Stimulated activated CD8-positive, alpha-beta memory T cell treated with anti-CD3 and anti-CD28 coated beads, Interleukin-15, amount 100 ng/mL, for 4 hours (primary cell): ENCODE measurements at regions not wholly inside any gene's neighbourhood (a gene's known extent, or its start where the extent isn't known, plus 50 kb on each side); places are given as distances from the start of the nearest gene placed in this dataset.

ENCODE experiments used
- DNase-seq, 2 donors: peaks; one replicate each; pipeline ENCODE4 v3.0.0-alpha.2; 2020; ENCODE audit warnings: low read depth in 2 of 2

DNA sequence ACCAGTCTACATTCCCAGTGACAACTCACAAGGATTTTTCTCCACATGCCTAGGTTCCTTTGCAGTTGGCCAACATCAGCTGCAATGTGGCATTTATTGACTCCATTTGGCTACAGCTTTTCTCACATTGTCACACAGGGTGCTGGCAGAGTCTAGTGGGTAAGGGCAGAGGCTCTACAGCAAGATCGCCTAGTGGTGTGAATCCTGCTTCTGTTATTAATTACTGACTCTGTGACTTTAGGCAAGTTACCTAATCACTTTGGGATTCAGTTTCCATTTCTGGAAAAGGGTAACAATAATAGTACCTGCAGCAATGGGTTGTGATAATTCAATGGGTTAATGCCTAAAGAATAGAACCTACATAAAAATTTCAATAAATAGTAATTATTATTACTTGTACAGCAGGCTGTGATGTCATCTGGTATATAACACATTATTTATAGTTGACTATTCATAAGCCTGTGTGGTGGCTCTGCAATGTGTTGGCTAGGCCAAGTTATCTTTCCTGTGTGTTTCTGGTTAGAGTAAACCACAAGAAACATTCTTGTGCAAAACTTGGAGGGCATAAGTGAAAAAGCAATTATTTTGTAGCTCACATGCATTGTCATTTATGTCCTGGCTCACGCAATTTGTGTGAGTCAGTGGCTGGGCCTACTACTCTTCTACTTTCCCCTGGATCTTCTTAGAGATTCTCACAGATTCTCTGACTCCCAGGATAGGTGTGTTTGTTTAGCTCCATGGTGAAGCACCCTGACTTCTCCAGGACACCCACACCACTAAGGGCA lies 59.5 kb downstream of the PTGS2 start:
- no peak for DNase-seq

DNA sequence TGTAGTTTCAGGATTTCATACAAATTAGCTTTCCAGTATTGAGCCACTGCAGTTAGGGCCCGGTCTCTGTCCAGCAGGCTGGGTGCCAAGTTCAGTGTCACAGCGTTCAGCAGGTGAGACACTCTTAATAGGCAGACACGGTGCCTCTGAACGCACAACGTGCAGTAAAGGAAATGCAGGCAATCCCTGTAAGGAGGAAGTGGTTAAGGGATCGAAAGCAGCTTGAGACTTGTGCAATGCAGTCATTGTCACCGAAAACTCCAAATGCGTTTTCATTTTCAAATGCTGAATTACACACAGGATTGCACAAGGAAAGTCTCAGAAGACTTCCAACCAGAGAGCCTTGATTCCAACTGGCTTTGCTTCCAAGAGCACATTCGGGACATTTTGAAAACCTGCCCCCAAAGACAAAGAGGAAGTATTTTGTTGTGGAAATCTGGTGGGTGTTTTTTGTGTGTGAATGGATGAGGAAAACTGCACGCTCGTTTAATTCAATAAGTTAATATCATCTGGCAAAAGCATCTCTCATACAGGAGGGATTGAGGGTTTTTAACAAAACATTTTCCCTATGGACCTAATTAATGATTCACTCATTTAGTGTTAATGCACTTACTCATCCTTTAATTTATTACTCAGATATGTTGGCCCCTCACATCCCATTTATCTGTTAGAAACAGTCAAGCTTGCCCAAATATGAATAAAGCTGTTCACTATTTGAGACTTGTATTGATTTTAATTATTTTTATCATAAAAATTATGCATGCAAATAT lies 61.6 kb downstream of the PTGS2 start:
- peak in 1 of 2 donors; percentile 5 for DNase-seq

DNA sequence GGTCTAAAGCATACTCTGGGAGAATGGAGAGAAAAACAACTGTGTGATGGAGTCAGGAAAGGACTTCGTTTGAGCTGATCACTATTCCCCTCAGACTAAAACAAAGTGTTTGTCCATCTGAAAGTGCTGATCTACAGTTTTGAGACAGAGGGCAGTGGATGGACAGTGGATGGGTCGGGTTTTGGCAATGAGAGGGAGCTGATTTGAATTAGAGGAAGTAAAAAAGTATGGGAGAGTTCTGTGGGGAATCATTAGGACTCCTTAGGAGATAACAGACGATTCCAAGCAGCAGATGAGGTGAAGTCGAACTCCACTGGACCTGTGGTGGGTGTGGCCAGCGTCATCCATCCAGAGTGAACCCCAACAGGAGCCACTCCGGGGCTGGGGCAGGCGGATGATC lies 62.3 kb downstream of the PTGS2 start:
- DNase-seq, result no peak

DNA sequence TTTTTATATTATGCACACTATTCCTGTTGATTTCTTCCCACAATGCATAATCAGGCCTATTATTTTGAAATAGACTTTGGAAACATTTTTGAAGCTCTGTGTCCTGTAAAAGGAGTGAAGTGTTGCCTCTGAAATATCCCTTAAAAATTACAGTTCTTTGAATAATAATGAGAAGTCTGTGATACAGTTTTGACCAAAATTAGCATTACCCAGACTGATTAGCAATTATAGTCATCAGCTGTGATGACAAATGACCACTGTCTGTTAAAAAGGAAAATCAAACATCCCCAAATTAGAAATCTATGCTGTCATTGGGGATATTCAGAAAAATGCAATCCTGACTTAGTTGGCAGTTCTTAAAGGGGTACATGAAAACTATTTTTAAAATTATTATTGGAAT lies 63.7 kb downstream of the PTGS2 start:
- DNase-seq, result no peak

DNA sequence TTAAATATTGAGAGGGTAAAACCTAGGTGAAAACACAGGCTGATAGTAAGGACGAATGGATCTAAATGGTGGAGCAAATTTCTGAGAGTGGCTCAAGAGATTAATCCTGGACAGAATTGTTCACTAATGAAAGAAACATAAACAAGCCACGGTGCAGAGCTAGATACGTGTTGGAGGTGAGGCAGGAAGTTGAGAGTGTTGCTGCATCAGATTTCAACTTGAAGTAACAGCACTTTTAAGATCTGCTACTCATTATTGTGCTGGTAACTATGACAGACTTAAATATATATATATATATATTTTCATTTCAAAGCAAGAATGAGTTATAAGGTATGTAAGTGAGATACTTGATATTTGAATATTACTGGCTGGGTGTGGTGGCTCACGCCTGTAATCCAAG lies 64.9 kb downstream of the PTGS2 start:
- DNase-seq, result no peak

DNA sequence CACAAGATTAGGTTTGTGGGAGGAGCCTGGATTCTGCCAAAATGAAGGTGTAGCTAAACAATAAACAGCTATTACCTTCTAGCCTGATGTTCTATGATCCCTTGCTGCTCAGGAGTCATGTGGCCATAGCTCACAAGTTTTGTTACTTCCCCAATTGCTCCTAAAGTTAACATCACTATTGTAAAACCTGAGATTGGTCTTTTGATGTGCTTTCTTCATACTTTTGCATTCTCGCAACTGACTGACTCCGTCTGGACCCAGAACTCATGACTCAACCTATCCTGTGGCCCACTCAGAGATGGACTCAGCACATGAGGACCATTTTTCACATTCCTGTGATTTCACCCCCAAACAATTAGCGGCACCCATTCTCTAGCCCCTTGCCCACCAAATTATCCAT lies 69.1 kb downstream of the PTGS2 start:
- no peak for DNase-seq

DNA sequence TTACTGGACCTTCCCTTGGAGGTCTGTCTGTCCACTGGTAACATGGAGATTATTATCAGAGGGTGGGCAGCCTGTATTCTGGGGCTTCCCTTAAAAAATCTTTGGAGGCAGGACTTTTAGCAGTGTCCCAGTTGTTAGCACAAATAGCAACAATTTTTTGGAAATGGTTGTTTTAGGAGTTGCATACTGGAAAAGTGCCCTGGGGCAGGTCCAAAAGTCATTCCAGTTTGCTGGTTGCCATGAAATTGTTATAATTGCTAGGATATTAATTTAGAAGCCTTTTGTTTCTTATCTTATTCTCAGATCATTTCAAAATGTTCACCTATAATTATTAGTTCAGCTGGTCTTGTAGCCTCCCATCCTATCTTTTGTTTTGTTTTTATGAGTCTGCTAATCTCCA lies 71.0 kb downstream of the PTGS2 start:
- no peak for DNase-seq

DNA sequence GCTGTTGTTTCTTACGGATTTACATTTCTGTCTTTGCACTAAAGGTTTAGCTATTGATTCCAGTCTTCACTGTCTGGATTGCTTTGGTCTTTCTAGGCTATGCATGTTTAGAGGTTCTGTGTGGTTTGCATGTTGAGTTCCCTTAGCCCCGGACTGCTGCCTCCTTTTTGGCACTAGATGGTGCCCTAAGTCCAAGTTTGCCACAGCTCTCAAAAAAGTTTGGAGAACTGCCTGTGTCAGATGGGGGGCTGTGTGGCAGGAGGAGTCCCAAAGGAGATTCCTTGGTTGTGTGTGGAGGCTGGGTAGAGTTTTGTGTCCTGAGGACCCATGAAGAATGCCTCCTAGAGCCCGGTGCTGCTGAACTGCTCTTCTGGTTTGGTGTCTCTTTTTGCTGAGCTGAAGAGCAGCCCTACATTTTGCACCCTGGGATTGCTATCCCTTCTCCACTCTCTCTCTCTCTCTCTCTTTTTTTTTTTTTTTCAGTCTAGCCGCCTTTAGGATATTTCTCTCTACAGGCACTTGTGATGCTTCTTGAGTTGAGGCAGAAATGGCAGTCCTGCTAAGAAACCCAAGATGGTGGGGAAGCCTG lies 74.4 kb downstream of the PTGS2 start:
- no peak for DNase-seq

DNA sequence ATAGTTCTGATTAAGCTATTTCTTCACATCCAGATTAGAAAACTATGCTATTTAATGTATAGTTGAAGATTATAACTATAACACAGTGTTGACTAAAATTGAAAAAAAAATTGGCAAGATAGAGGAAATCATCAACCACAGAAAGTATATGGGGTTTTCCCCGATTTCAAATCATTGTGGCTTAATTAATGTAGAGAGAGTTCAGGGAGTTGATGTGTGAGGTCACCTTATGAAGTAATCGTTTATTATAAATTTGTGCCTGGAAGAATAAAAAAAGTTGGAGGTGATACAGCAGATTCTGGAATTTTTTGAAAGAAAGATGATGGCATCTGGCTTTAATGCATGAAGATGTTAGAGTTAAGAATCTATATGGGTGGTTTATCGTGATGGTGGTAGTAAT lies 84.3 kb downstream of the PTGS2 start:
- no peak for DNase-seq

DNA sequence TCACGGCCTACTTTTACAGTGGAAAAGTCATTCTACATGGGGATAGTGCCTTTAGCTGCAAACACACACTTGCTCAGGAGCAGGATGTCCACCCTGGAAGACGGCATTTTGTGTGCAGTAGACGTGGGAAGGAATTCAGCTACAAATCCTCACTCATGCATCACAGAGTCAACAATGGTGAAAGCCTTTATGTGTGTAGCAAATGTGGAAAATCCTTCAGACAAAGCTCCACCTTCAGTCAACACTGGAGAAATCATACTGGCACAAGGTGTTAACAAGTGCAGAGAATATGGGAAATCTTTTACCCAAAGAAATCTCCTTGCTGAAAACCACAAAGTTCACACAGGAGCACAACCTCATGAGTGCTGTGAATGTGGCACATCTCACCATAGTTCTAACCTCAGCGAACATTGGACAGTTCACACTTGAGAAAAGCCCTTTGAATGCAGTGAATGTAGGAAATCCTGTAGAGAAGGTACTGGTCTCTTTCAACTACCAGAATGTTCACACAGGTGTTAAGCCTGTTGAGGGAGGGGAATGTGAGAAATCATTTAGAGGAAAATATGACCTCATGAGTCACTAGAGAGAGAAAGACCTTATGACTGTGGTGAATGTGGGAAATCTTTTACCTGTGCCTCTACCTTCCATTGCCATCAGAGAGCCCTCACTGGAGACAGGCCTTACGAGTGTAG lies 101.8 kb downstream of the PTGS2 start:
- no peak for DNase-seq

DNA sequence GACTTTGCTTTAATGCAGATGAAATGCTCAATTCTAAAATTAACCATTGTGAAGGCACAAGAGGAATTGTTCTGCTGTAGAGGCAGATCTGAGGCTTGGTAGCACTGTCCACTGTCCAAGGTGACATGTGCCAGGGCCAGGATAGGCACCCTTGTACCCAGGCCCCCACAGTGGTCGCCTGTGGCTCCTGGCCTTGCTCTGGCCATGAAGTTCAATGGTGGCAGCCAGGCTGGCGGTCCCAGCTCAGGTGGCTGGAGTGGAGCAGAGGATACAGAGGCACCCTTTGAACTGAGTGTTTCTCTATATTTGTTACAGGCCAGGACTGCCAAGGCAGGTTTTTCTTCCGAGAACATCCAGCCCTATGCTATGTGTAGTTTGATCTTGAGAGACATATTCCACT lies 102.6 kb downstream of the PTGS2 start:
- DNase-seq, result no peak

DNA sequence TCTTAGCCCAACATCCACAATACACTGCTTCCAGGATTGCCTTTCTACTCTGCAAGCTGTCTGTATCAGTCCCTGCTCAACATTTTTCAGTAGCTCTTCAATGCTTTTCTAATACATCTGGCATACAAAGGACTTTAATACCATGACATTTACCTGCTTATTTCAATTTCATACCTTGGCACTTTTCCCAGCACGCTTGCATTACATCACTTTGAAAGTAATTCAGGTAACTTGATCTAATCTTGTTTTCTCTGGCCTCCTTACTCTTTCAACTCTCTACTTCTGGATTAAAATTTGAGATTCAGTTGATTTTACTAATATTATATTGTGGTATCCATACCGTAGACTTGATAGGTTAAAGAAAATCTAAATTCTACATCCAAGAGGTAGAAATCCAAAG lies 103.0 kb downstream of the PTGS2 start:
- no peak for DNase-seq

DNA sequence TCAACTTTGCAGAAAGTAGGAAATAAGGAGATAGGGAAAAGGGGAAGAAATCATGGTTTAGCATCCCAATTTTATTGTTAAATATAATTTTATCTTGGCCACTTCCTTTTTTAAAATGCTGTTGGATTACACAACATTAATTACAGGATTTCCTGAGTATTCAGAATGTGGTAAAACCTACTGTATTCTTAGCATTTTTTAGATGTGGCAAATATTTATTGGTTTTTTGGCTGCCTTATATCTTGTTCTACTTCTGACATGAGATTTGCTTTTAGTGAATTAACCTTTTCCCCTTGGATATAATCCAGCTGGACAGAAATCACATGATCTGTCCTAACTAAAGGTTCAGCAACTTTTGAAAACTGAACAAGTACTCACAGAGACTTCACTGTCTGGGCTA lies 104.9 kb downstream of the PTGS2 start:
- DNase-seq, result no peak

DNA sequence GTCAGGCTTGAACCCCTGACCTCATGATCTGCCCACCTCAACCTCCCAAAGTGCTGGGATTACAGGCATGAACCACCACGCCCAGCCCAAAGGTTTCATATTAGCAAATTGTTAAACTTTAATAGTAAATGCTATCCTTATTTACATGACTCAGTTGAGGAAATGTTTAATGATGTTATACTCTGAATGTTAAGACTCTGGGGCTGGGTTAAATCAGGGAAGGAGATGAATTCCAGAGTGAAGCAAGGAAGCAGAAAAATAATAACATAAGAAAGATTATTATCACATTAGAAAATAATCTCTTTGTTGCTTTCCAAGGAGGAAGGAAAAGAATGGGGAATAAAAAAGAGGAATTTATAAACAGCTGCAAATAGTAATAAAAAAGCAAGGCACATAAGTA lies 105.3 kb downstream of the PTGS2 start:
- DNase-seq, result no peak

DNA sequence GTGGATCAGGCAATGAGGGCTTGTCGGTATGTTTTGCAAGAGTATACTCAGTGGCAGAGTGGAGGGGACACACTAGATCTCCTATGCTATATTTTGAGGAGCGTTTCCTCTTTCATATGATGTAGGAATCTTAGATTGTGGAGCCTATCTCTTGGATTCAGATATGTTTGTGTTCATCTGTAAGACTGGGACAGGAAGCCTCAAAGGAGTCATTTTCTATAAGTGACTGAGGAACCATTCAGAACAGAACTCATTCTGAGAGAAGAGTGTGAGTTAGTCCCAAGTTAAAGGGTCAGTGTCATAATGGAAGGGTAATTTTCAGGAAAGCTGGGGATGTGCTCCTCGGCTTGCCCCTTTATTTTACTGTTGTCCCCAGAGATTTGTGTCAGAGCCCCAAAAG lies 107.7 kb downstream of the PTGS2 start:
- DNase-seq, result no peak

DNA sequence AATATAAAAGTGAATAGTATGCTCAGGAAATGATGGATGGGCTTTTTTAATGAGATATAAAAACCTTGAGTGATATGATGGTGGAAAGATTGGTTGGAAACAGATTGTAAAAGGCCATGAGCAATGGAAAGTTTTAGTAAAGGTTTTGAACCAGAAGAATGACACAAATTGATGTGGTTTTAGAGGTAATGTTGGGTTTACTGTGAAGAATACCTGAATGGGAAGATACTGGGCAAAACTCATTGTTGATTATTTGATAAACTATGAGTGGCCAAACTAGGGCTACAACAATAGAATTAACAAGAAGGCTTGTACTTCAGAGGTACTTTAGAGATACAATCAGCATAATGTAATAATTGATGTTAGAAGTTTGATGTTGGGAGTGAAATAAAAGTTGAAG lies 108.5 kb downstream of the PTGS2 start:
- DNase-seq, result no peak

DNA sequence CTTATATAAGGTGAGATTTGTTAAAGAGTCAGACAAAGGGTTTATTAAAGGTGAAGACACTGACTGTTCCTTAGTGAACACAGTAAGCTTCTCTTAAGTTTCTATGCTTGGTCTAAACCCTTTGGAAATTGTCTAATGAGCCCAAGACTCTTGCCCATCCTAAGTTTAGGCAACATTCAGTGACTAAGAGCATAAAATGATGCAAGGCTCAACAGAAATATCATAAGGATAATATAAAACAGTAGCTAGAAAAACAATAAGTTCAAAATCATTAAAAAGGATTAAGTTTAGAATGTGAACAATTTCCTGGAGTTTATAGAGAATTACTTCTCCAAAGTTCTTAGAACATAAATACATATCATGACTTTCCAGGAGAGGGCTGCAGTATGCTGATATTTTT lies 108.9 kb upstream of the PDC start:
- no peak for DNase-seq

DNA sequence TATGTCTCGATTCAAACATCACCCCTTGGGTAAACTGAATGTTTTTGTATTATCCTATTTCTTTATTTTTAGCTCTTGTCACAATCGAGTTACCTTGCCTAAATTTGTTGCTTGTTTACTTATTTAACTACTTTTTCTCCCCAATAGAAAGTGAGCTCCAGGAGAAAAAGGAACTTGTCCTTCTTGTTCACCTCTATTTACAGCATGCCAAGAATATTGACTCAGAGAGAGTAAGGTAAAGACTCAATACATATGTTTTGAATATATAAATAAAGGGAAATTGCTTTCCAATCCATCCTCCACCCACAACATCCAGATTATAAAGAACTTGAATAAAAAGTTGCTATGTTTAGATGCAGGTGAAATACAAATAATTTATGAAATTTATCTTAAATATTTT lies 107.3 kb upstream of the PDC start:
- no peak for DNase-seq

DNA sequence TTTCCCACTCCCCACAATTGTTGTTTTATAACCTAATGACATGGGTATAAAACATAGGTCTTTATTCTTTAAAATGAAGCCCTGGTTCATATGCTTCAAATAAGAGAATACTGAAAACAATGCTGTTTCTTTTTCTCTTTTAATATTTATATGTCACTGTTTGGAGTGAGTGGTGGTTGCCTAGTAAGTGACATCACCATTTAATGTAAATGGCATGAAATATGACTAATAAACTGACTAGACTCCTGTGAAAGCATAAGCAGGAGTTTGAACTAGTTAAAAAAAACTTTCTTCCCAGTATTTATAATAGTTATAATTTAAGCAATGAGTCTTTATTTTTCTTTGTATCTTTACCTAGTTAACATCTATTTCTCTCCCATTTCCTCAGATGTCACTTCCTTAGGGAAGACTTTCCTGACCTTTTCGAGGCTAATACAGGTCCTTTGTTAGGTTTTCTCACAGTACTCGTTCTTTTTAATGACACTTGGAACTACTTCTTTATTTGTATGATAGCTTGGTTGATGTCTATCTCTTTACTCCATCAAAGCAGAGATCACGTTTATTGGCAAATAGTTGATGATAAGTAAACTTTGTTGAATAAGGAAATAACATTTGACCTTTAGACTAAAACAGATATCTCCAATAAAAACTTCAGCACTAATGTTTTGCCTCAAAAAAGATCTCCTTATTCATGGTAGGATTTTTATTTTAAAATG lies 105.4 kb upstream of the PDC start:
- DNase-seq, result no peak

DNA sequence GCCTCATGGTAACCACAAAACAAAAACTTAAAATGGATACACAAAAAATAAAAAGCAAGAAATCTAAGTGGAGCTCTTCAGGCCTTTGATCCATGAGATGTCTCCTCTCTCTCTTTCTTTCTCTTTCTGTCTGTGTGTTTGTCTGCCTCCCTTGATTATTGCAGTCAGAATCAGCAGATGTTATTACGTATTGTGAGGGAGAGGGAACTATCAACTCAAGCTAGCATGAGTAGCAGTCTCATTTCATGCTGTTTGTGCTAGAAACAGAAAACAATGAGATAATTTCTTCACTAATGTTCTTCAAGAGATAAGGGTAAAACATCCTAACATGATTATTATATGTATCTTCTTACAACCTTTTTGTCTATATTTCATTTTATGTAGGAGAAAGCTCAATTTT lies 103.7 kb upstream of the PDC start:
- DNase-seq, result no peak

DNA sequence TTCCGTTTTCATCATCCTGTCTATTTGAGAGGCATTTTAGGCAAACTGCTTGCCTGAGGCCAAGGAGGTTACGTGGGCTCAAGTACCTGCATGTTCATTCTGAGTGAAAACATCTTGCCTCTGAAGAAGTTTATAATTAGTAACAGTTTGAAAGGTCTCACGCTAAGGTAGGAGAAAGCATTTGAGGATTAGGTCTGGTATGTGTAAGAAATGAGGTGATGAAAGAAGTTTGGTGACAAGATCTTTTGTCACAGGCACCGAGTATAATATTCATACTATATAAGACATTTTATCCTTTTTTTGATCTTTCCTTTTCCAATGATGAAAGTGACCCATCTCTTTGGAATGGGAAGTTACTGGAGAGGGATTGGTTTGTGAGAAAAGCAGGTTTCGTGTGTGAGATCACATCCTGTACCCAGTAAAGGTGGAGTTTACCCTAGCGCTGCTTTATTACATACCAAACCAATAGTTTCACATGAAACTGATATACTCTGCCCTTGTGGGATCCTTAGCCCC lies 98.7 kb upstream of the PDC start:
- no peak for DNase-seq
